H1 (cell line): ENCODE measurements at regions not wholly inside any gene's neighbourhood (a gene's known extent, or its start where the extent isn't known, plus 50 kb on each side); places are given as distances from the start of the nearest gene placed in this dataset.

Experiments used
- CTCF ChIA-PET: fragments of 300-600 bp; sonication (Branson Sonifier 250); formaldehyde crosslinking; loops from one replicate; lab custom pipeline; 2021; ENCODE audit not compliant: partially characterized antibody; lab: Charles Lee
- POLR2A ChIA-PET: fragments of 300-600 bp; sonication (Branson Sonifier 250); formaldehyde crosslinking; loops from one replicate; lab custom pipeline; 2021; ENCODE audit warnings: inconsistent platforms; ENCODE audit not compliant: partially characterized antibody; lab: Charles Lee
- DNase-seq, 2 experiments: peaks; one replicate each; pipeline versions ENCODE4 v3.0.0 to v3.0.0-alpha.2; 2010 to 2022; ENCODE audit warnings: low spot score in 2 of 2, low read depth in 1 of 2, mixed read lengths in 1 of 2
- FAIRE-seq: peaks from 2 replicates; lab custom pipeline; 2011; peaks lifted over from hg19 to GRCh38; lab: Jason Lieb, UNC
- H2AFZ ChIP-seq: 2 replicates; pipeline ENCODE4 v1.8.1; 2012; ENCODE audit warnings: low read length, inconsistent platforms
- H2AK5ac ChIP-seq: 2 replicates; pipeline ENCODE4 v1.6.1; 2013; ENCODE audit warnings: low read depth, low read length
- H2BK120ac ChIP-seq: replicated peaks from 2 replicates; pipeline ENCODE3; 2013; ENCODE audit warnings: low read depth, low read length, inconsistent platforms
- H2BK12ac ChIP-seq: 2 replicates; pipeline ENCODE4 v1.6.1; 2013; ENCODE audit warnings: low read depth, low read length
- H2BK15ac ChIP-seq: 2 replicates; pipeline ENCODE4 v1.6.1; 2013; ENCODE audit warnings: low read length
- H2BK20ac ChIP-seq: 2 replicates; pipeline ENCODE4 v1.6.1; 2013; ENCODE audit warnings: low read length
- H2BK5ac ChIP-seq: 2 replicates; pipeline ENCODE4 v1.6.1; 2013; ENCODE audit warnings: low read depth, low read length
- H3K14ac ChIP-seq: 2 replicates; pipeline ENCODE4 v1.6.1; 2013; ENCODE audit warnings: inconsistent platforms; ENCODE audit not compliant: insufficient read length
- H3K18ac ChIP-seq: 2 replicates; pipeline ENCODE4 v1.6.1; 2013; ENCODE audit warnings: low read length; ENCODE audit errors: extremely low read depth
- H3K23ac ChIP-seq: 2 replicates; pipeline ENCODE4 v1.6.1; 2013; ENCODE audit warnings: inconsistent platforms; ENCODE audit not compliant: insufficient read length
- H3K23me2 ChIP-seq: 2 replicates; pipeline ENCODE4 v1.6.1; 2013; ENCODE audit warnings: low read depth, low read length
- H3K27ac ChIP-seq: 2 replicates; pipeline ENCODE4 v1.6.1; 2011; ENCODE audit warnings: low read depth, low read length, inconsistent platforms
- H3K27me3 ChIP-seq, 4 experiments: replicated peaks in 1 of 4; 1 replicate in 1 of 4; 2 replicates in 3 of 4; pipeline versions ENCODE4 v1.6.1 to v1.8.1; 2011 to 2013; ENCODE audit warnings: low read length in 3 of 4, mild to moderate bottlenecking in 3 of 4, inconsistent platforms in 2 of 4, mixed read lengths in 2 of 4, moderate library complexity in 1 of 4; ENCODE audit not compliant: control insufficient read depth in 3 of 4, insufficient read depth in 3 of 4; ENCODE audit errors: extremely low read depth in 1 of 4
- H3K36me3 ChIP-seq, 4 experiments: 2 replicates each; pipeline versions ENCODE4 v1.6.1 to v1.8.1; 2011 to 2013; ENCODE audit warnings: mild to moderate bottlenecking in 4 of 4, low read length in 3 of 4, moderate library complexity in 2 of 4, control low read depth in 1 of 4, inconsistent platforms in 1 of 4; ENCODE audit not compliant: insufficient read depth in 4 of 4, control insufficient read depth in 2 of 4
- H3K4ac ChIP-seq: replicated peaks from 2 replicates; pipeline ENCODE3; 2013; ENCODE audit warnings: low read length, low read depth, mixed read lengths, inconsistent platforms; ENCODE audit not compliant: insufficient read length
- H3K4me1 ChIP-seq, 4 experiments: replicated peaks in 1 of 4; 1 replicate in 1 of 4; 2 replicates in 3 of 4; pipeline versions ENCODE4 v1.6.1 to v1.8.1; 2011 to 2013; ENCODE audit warnings: low read length in 3 of 4, inconsistent platforms in 2 of 4, mixed read lengths in 1 of 4; ENCODE audit not compliant: insufficient read depth in 4 of 4, control insufficient read depth in 3 of 4
- H3K4me2 ChIP-seq, 2 experiments: 2 replicates each; pipeline versions ENCODE4 v1.6.1 to v1.8.1; 2011 to 2013; ENCODE audit warnings: low read depth in 2 of 2, low read length in 2 of 2, control low read depth in 1 of 2, inconsistent platforms in 1 of 2, mild to moderate bottlenecking in 1 of 2; ENCODE audit not compliant: insufficient read depth in 1 of 2
- H3K4me3 ChIP-seq, 4 experiments: fragments of 200-600, 300-600 bp in 1 of 4; sonication (generic), shearing (Covaris generic), sonication (Bioruptor Twin) in 1 of 4; 2 replicates each; pipeline versions ENCODE4 v1.5.1 to v1.8.1; 2011 to 2016; ENCODE audit warnings: low read length in 4 of 4, low read depth in 3 of 4, control low read depth in 2 of 4, inconsistent platforms in 2 of 4, mild to moderate bottlenecking in 2 of 4, mixed read lengths in 1 of 4, moderate library complexity in 1 of 4; ENCODE audit not compliant: insufficient read depth in 2 of 4; ENCODE audit errors: extremely low read depth in 1 of 4
- H3K56ac ChIP-seq: replicated peaks from 2 replicates; pipeline ENCODE3; 2013; ENCODE audit warnings: low read depth, mild to moderate bottlenecking, mixed read lengths, low read length, inconsistent platforms; ENCODE audit not compliant: insufficient read length
- H3K79me1 ChIP-seq: 2 replicates; pipeline ENCODE4 v1.6.1; 2013; ENCODE audit warnings: low read depth, low read length, control low read depth
- H3K79me2 ChIP-seq, 2 experiments: 2 replicates each; pipeline versions ENCODE4 v1.6.1 to v1.8.1; 2012 to 2013; ENCODE audit warnings: low read length in 2 of 2, mild to moderate bottlenecking in 2 of 2, inconsistent platforms in 1 of 2; ENCODE audit not compliant: insufficient read depth in 2 of 2, control insufficient read depth in 1 of 2
- H3K9ac ChIP-seq, 4 experiments: replicated peaks in 1 of 4; 1 replicate in 1 of 4; 2 replicates in 3 of 4; pipeline versions ENCODE4 v1.6.1 to v1.8.1; 2011 to 2013; ENCODE audit warnings: low read depth in 3 of 4, low read length in 3 of 4, control low read depth in 2 of 4, mild to moderate bottlenecking in 2 of 4, moderate library complexity in 2 of 4, inconsistent platforms in 1 of 4; ENCODE audit errors: extremely low read depth in 1 of 4
- H3K9me3 ChIP-seq, 2 experiments: 2 replicates each; pipeline versions ENCODE4 v1.6.1 to v1.8.1; 2012 to 2013; ENCODE audit warnings: mild to moderate bottlenecking in 2 of 2, moderate library complexity in 2 of 2, control low read depth in 1 of 2, inconsistent platforms in 1 of 2, low read depth in 1 of 2, low read length in 1 of 2, mixed read lengths in 1 of 2; ENCODE audit not compliant: insufficient read depth in 2 of 2
- H4K20me1 ChIP-seq, 2 experiments: replicated peaks in 1 of 2; 2 replicates each; pipeline versions ENCODE3 to v1.8.1; 2011 to 2013; ENCODE audit warnings: inconsistent platforms in 2 of 2, low read length in 2 of 2, mild to moderate bottlenecking in 1 of 2; ENCODE audit not compliant: insufficient read depth in 2 of 2, control insufficient read depth in 1 of 2
- H4K5ac ChIP-seq: 2 replicates; pipeline ENCODE4 v1.6.1; 2013; ENCODE audit warnings: low read length, low read depth, mixed read lengths, inconsistent platforms; ENCODE audit not compliant: insufficient read length
- H4K8ac ChIP-seq: 2 replicates; pipeline ENCODE4 v1.8.0; 2013; ENCODE audit warnings: mild to moderate bottlenecking, moderate library complexity, low read length, inconsistent platforms; ENCODE audit not compliant: insufficient read depth; ENCODE audit errors: extremely low read depth
- H4K91ac ChIP-seq: replicated peaks from 2 replicates; pipeline ENCODE3; 2013; ENCODE audit warnings: low read length, mixed read lengths, inconsistent platforms; ENCODE audit not compliant: insufficient read length
- ASH2L ChIP-seq: fragments of 200-600, 300-600 bp; sonication (generic); IDR thresholded peaks from one replicate; pipeline ENCODE4 v1.7.1; 2017; ENCODE audit warnings: low read length
- BACH1 ChIP-seq: IDR thresholded peaks from 2 replicates; pipeline ENCODE4 v1.6.1; 2012; ENCODE audit warnings: low read length, improper control_type of control experiment
- CEBPB ChIP-seq: IDR thresholded peaks from 2 replicates; pipeline ENCODE4 v1.6.1; 2012; ENCODE audit warnings: low read depth, low read length
- CTBP2 ChIP-seq: IDR thresholded peaks from 2 replicates; pipeline ENCODE4 v1.7.0; 2011; ENCODE audit warnings: borderline replicate concordance, mild to moderate bottlenecking, moderate library complexity, mixed read lengths, low read length; ENCODE audit not compliant: insufficient read depth, insufficient read length
- FOSL1 ChIP-seq: IDR thresholded peaks from 2 replicates; pipeline ENCODE4 v1.6.1; 2011; ENCODE audit warnings: mild to moderate bottlenecking, low read depth, low read length, moderate library complexity; ENCODE audit not compliant: insufficient read depth
- GTF2F1 ChIP-seq: IDR thresholded peaks from 2 replicates; pipeline ENCODE4 v1.6.1; 2012; ENCODE audit warnings: low read depth, low read length, improper control_type of control experiment, borderline replicate concordance
- JUND ChIP-seq: IDR thresholded peaks from 2 replicates; pipeline ENCODE4 v1.6.1; 2011; ENCODE audit warnings: mild to moderate bottlenecking, improper control_type of control experiment, low read length
- PHF8 ChIP-seq: fragments of 200-600 bp; sonication (generic); conservative IDR thresholded peaks from 2 replicates; pipeline ENCODE4 v1.7.1; 2012; ENCODE audit warnings: low read depth, mild to moderate bottlenecking, inconsistent platforms, low read length, moderate library complexity
- POLR2AphosphoS5 ChIP-seq: IDR thresholded peaks from 2 replicates; pipeline ENCODE4 v1.6.1; 2011; ENCODE audit warnings: low read depth, low read length
- SAP30 ChIP-seq: fragments of 300-600 bp; sonication (generic); IDR thresholded peaks from 2 replicates; pipeline ENCODE4 v1.7.1; 2012; ENCODE audit warnings: low read length, moderate library complexity, mild to moderate bottlenecking, inconsistent platforms; ENCODE audit not compliant: insufficient read depth, insufficient replicate concordance
- SIN3A ChIP-seq, 2 experiments: IDR thresholded peaks in 1 of 2; conservative IDR thresholded peaks in 1 of 2; 2 replicates each; pipeline ENCODE4 v1.6.1; 2011 to 2012; ENCODE audit warnings: low read length in 2 of 2, improper control_type of control experiment in 1 of 2, low read depth in 1 of 2, mild to moderate bottlenecking in 1 of 2
- SIRT6 ChIP-seq: IDR thresholded peaks from one replicate; pipeline ENCODE4 v1.7.1; 2012; ENCODE audit warnings: low read length, inconsistent platforms
- SP2 ChIP-seq: IDR thresholded peaks from 2 replicates; pipeline ENCODE4 v1.6.1; 2012; ENCODE audit warnings: mild to moderate bottlenecking, low read length, inconsistent platforms
- SP4 ChIP-seq: IDR thresholded peaks from 2 replicates; pipeline ENCODE4 v1.6.1; 2012; ENCODE audit warnings: low read length, inconsistent platforms
- TAF1 ChIP-seq: IDR thresholded peaks from 2 replicates; pipeline ENCODE4 v1.6.1; 2011; ENCODE audit warnings: mild to moderate bottlenecking, low read depth, low read length
- WGBS, 2 experiments: shearing (Covaris generic) in 1 of 2; methylation state at CpG; one replicate each; pipeline versions ENCODE4 v1.1.6 to v1.1.7; 2013 to 2015; ENCODE audit warnings: low lambda C conversion rate in 2 of 2, mixed read lengths in 2 of 2, inconsistent platforms in 1 of 2, low coverage in 1 of 2, missing lambda C conversion rate in 1 of 2; ENCODE audit not compliant: insufficient replicate concordance in 2 of 2, insufficient coverage in 1 of 2, insufficient read length in 1 of 2; ENCODE audit errors: extremely low coverage in 1 of 2, missing lambda C conversion rate in 1 of 2; 5-methylcytosine and 5-hydroxymethylcytosine counted together
- TF ChIP-seq, protein P1 (sequence below): IDR thresholded peaks from 2 replicates; pipeline ENCODE4 v1.6.1; 2012; ENCODE audit warnings: inconsistent platforms

DNA sequence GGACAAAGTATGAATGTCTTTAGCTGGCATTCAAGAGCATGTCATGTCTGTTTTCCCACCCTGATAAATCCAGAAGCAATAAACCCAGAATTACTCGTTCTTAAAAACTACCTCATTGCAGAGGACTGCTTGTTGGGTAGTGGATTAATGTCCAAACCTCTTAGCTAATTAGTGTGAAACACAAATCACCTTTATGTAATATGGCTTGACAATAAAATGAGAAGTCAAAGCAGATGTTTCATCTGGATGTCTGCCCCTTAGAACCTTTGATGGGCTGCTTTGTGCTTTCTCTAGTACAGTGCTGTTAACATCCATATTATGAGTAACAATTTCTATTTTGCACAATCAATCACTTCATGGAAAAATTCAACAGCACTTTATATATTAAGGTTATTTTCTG lies 149.1 kb upstream of the TUT7 start:
- no peaks in the 10 kb centered on the region for H3K79me1 ChIP-seq
- no peak overlapping the region for H4K91ac ChIP-seq
- no peaks in the 10 kb centered on the region for H3K79me2 ChIP-seq
- H3K4ac ChIP-seq, result no peak overlapping the region
- no peaks in the 10 kb centered on the region for H3K36me3 ChIP-seq
- POLR2A ChIA-PET, result no interaction called here
- H3K56ac ChIP-seq, result no peak overlapping the region
- DNase-seq, result no peak
- no peak overlapping the region for H2BK12ac ChIP-seq
- FAIRE-seq, result no peak
- H3K23me2 ChIP-seq, result no peaks in the 10 kb centered on the region
- no peak overlapping the region for H2AFZ ChIP-seq
- no peak overlapping the region for H2BK15ac ChIP-seq
- H3K4me1 ChIP-seq, result no peaks in the 10 kb centered on the region
- no peak overlapping the region for H3K14ac ChIP-seq
- no peak overlapping the region for H3K4me3 ChIP-seq
- H4K20me1 ChIP-seq, result no peaks in the 10 kb centered on the region
- H4K5ac ChIP-seq, result no peak overlapping the region
- H3K9me3 ChIP-seq, result no peaks in the 10 kb centered on the region
- H2BK120ac ChIP-seq, result no peak overlapping the region
- H3K23ac ChIP-seq, result no peak overlapping the region
- H3K18ac ChIP-seq, result no peak overlapping the region
- no peaks in the 10 kb centered on the region for H3K27me3 ChIP-seq
- no peak overlapping the region for H3K9ac ChIP-seq
- H4K8ac ChIP-seq, result no peak overlapping the region
- no peak overlapping the region for H2AK5ac ChIP-seq
- H3K4me2 ChIP-seq, result no peak overlapping the region
- no peak overlapping the region for H2BK20ac ChIP-seq
- H3K27ac ChIP-seq, result no peak overlapping the region
- 83% methylated on average over 1 of the region's 1 CpG; no CpG with 5 or more reads in 1 of the 2 experiments for WGBS, 2 experiments
- H2BK5ac ChIP-seq, result no peak overlapping the region
- CTCF ChIA-PET, result interaction anchor here (1.0 kb wide), 1 partner anchor 12 kb away, joined by 4 read pairs; no protein-coding TSS in a partner anchor
- TF ChIP-seq SAP30 (no peak), JUND (no peak), TAF1 (no peak), BACH1 (no peak), SIN3A (conservative IDR thresholded peaks at IDR 0.05 in 1 of 2, IDR thresholded peaks at IDR 0.05 in 1 of 2; ENCODE audit: low read depth in 1 of 2, low read length in 2 of 2) (no peak), SP4 (no peak), POLR2AphosphoS5 (no peak), ASH2L (no peak), CTBP2 (no peak), FOSL1 (no peak), GTF2F1 (no peak), SIRT6 (no peak), CEBPB (no peak), PHF8 (no peak), SP2 (no peak)
- TF ChIP-seq, protein P1, sequence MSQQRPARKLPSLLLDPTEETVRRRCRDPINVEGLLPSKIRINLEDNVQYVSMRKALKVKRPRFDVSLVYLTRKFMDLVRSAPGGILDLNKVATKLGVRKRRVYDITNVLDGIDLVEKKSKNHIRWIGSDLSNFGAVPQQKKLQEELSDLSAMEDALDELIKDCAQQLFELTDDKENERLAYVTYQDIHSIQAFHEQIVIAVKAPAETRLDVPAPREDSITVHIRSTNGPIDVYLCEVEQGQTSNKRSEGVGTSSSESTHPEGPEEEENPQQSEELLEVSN, result no peak
